GM19043 (cell line): ENCODE measurements at regions not wholly inside any gene's neighbourhood (a gene's known extent, or its start where the extent isn't known, plus 50 kb on each side); places are given as distances from the start of the nearest gene placed in this dataset.

ENCODE experiments used
- ATAC-seq: cut with Tn5 transposase; IDR thresholded peaks from one replicate; pipeline ENCODE4 v1.9.1; 2021; ENCODE audit warnings: low read depth; ENCODE audit not compliant: unreplicated experiment

DNA sequence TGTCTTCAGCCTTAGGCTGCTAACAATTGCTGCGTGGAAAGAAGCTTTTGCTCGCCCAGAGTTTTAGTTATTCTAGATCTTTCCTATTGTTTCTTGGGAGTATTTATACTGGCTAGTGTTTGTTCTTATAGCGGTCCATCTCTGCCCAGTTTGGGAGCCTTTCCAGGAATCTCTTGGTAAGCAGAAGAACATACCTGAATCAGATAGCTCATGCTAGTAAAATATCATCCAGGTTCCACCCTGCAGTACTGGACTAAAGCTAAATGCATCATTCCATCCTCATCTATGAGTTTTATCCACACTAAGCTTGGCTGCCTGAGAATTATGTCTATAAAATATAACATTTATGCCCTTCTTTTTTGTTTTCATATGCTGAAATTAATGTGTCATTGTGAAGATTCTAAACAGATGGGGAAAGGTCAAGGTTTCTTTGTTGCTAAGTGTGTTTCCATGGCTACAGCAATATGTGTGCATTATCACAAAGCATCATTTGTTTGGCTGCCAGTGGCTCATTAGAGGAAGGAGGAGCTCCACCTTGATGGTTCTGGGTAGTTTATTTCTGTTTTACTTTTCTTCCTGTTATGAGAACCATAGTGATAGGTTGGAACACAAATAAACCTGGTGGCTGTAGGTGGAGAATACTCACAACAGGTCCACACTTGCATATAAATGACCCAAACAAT lies 182.8 kb downstream of the PIK3C3 start:
- no peak for ATAC-seq

DNA sequence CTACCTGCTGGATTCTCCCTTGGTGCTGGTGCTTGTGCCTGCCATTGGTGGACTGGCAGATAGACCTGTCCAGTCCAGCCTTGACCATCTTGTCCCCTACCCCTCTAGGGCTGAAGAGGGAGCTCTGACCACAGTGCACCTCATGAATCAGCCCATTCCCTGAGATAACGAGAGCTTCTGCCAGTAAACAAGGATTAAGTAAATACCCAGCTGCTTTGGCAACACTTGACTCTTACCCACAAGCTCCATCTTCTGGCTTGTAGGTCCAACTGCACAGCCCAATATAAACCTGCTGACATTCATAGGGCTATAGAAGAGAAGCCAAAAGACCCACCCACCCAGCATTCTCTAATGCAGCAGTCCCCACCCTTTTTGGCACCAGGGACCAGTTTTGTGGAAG lies 186.4 kb downstream of the PIK3C3 start:
- ATAC-seq: no peak

DNA sequence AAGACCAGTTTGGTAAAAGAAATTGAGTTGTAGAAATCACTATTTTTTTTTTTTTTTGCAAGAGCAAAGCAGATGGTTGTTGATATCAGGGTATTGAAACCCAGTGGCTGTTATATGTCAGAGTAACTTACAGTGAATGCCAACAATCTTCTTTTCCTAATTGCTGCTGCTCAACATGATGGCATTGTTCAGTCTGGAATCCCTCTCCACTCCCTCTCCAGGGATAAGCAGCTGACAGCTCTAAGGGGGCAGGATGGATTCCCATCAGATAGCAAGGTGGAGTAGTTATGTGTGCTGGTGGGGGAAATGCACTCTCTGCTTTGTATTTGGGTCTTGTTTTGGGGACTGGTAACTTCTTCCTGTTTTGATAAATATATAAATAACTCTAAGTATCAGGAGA lies 200.0 kb downstream of the PIK3C3 start:
- no peak for ATAC-seq

DNA sequence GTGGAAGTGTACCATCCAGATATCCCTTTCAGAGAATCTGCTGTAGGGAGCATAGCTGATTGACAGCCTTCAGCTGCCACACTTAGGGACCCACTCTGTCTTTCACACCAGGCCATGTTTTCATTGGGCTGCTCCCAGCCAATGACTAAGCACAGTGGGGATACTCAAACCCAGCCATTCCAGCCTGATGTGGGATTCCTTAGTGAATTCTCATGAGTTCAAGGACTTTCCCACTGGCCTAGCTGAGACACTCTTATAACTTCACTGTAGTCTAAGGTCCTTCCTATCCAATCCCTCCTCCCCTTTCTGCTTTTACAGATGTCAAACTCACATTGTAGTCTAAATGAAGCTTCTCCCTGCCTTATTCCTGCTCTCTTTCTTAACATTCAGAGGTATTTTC lies 201.2 kb downstream of the PIK3C3 start:
- ATAC-seq: no peak

DNA sequence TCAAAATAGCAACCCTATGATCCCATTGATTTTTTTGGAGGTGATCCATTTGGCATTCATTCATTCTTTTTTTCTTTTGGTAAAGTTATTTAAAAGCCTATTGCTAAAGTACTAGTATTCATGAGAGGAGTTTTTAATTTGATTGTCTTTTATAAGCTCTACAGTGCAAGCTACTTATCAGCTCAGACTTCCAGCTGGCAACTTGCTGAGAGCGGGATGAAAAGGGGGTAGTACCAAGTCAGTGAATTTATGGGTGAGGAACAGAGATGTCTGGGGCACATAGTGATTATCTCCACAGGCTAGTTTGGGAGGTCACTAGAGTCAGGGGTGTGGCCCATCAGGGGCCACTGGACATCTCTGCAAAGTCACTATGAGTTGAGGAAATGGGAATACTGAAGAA lies 202.4 kb downstream of the PIK3C3 start:
- no peak for ATAC-seq

DNA sequence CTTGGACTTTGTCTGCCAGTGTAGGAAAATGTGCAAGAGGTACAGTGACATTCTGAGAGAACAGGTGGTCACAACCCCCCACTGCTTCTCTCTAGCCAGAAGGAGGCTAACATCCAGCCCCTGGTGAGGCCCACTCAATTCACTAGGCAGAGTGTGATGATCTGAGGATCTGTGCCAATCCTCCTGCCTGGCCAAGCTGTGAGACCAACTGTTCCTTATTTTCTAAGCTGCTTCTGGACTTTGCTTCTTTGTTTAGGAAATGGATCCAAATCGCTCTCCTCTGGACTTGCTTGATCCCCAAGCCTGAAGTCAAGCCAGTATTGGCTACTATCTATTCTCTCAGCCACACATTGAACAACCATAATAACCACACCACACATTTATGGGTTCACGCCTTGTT lies 202.8 kb downstream of the PIK3C3 start:
- ATAC-seq: no peak

DNA sequence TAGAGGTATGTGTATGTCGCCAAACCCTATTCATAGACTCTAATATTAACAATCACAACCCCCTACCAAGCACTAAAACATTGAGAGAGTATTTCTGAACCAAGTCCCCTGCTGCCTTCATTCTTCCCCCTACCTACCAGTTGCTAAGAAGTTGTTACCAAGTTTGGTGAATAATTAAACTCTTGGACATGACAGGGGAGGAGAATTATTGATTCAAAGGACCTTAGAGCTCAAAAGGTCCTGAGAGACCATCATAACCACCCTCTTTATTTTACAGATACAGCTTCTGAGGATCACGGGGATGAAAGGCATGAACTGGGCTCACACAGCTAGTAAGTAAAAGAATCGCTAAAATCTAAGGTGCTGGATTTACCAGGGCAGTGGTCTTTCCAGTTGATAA lies 204.1 kb downstream of the PIK3C3 start:
- no peak for ATAC-seq

DNA sequence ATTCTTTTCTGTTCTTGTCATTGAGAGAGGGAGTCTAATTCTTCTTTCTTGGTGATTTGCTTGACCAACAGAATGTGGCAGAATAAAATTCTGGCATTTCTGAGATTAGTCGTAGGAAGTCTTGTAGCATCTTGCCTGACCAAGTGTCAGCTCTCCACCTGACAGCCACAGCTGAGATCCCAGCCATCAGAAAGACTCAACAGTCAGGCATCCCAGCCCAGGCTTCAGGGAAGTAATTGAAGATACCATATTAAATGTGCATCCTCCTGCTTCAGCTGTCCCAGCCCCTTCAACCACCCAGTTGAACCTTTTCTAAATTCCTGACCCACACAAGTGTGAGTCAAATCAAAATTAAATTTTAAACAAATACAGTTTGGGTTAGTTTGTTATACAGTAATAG lies 208.3 kb downstream of the PIK3C3 start:
- no peak for ATAC-seq

DNA sequence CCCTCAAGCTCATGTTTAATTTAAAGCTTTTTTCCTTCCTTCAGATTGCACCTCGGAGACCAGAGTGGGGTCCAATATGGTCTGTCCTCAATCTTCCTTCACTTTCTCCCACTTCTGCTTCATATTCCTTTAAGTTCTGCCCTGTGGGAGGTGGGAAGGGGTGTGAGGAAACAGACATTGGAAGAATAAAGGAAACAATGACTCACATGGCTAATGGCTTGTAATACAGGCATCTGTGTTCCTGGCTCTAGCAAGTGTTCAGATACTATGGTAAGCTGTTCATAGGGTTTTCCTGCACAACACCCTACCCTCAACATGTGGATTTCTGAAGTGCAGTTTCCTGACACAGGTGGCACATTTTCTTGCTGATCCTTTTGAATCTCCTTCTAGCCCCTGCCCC lies 209.5 kb downstream of the PIK3C3 start:
- no peak for ATAC-seq

DNA sequence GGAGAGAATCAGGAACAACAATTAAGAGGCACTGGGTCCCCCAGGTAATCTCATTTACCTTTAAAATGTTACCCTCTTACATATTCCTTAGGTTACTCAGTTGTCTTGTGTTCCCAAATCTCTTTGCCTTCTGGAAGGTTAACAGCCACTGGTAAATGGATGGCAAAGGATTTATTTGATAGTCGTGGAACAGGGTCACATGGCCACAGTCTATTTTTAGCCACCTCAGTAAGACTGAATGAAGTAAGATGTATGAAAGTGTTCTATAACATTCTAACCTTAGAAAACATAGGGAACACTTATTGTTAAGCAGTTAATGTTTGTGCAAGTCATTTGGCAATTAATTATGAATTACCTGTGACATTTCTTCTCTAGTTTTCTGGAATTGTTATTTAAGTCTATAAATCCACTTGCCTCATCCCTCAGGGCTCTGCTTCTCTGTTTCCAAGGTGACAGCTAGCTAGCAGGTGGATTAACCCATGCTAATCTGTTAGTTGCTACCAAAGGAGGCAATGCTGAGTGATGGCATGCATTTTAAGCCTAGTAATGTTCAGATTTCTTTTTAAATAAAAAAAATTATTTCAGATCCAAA lies 211.0 kb downstream of the PIK3C3 start:
- no peak for ATAC-seq

DNA sequence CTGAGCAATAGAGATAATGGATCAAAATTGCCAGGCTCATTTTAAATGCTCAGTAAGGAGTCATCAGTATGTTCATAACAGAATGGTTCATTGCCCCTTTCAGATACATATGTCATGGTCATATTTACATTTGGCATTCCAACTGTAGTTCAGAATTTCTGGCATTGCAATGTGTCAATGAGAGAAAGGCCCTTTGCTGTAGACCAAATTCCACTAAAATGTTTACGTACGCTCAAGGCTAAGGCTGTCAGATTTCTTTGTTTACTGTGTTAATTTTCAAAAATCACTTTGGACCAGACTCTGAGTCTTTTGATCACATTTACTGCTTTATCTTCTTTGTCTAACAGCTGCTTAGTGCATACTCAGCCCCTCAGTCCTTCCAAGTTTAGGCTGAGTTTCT lies 213.5 kb downstream of the PIK3C3 start:
- no peak for ATAC-seq

DNA sequence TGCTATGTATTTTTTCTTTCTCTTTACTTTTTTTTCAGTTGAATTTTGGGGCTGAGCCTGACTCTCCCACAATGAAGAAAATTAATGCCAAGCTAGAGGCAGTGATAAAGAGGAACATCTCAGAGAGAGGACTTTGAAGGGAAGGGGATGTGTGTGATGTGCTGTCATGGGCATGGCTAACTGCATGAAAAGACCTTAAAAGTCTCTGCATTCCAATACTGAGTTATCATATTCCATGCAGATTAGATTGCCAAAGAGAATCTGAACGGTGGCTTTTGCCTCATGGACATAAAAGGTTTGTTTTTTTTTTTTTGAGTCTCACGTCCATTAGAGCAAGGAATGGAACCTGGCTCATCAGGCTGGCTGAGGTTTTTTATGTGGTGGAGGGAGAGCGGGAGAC lies 213.9 kb downstream of the PIK3C3 start:
- no peak for ATAC-seq

DNA sequence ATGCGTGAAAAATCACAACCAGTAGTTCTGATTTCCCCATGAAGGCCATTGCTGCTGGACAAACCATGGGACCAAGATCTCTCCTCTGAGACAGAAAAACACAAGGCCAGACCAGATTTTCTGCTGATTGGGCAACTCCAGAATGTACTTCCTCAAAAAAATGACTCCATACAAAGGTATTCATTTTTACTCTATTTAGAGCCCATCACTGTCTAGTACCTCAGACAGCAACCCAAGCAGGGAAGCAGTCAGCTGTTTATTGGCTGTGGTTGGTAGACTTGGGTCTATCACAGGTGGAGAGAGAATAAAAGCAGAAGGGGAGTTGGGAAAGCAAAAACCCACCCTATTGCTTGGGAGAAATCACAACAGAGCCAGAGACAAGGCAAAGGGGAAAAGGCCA lies 219.9 kb downstream of the PIK3C3 start:
- ATAC-seq: no peak

DNA sequence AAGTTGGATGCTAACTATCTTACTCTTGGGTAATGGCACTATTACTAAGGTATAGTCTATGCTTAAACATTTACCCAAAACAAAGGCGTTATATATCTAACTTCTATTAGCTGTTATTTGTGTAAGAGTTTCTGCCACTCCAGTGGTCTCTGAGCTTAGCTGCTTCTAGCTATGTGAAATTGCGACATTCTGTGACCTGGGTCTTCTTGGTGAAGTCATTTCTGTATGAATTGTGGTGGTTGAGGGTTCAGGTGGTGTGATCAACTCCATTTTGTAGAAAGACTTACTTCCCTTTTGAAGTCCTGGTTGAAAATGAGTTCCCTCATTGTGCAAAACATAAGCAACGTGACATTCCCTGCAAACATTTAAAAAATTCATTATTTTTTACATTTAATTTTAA lies 221.6 kb downstream of the PIK3C3 start:
- ATAC-seq: no peak

DNA sequence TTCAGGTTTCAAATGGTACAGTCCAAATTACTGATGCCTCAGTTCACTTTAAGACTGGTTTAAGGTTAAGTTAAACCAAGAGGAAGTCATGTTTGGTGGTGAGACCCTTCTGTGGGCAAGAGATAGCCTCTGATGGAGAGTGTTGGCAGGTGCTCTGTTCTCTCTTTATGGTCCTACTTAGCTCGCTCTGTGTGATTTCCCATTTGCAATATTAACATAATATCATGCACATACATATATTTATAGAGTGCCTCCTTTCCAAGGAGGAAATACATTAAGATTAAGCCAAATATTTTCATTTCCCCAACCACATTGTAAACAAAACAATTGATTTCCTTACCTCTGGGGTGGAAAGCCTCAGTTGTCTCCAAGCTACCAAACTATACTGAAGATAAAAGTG lies 222.4 kb downstream of the PIK3C3 start:
- ATAC-seq: no peak

DNA sequence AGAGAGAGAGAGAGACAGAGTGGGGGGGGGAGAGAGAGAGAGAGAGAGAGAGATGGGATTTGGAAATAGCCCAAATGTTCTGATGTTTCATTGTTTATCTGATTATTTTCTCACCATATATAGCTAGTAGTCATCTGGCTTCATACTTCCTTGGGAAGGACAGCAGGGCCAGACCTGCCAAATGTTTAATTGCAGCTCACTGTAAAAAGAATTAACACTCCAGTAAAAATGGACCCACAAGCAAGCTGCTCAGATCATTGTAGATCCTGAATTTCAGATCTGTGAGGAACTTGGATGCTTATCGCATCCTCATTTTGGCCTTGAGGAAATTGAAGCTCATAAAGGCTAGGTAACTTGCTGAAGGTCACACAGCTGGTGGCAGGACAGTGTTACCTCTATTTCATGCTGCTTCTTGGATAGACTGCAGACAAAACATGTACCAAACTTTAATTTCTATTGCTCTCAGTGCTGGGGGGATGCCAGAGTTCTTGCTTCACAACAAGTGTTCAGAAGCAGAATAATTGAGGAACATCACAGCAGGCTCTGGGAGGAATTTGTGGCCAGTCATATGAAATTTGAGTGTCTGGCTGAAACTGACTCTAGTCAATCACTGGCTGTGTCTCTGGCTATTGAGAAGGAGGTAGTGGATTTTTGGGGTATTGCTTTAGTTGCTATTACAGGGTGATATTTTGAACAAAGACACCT lies 223.5 kb downstream of the PIK3C3 start:
- ATAC-seq: no peak

DNA sequence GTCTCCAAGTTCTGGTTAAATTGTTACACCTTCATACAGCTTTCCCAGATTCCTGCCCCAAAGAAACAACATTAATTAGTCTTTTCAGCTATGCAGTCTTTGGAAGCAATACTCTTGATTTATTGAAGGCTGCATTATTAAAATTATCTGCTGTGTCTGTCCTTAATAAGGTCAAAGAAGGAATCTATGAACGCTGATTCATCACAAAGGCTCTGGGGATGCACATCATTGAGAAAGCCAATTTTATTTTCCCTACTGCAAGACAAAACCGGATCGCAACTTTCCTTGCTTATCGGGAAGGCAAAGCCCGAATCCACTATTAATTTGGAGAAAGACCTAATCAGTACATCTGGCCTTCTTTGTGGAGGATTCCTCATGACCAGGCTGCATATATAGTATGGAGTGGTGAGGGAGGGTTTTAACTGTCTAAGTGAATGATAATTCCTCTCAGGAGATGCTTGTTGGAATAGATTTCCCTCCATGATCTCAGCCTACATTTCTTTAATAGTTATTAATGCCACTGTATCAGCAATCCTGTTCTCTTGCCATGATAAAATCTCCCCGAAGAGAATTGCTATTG lies 224.6 kb downstream of the PIK3C3 start:
- no peak for ATAC-seq

DNA sequence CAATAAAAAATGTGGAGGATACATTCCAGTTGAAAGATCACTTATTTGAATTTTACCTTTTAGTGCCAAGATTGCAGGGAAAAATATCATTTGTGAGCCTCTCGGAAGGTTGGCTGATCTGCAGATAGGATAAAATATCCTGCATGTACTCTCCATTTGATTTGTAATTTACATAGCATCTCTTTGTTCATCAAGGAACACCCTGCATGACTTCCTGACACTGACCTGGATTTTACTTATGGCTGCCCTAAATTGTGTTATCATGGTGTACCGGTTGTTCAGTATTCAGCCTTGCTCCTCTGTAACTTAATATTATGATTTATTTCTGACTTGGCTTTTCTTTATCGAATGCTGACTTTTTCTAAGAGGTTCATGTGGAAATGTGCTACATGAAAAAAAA lies 226.4 kb downstream of the PIK3C3 start:
- no peak for ATAC-seq

DNA sequence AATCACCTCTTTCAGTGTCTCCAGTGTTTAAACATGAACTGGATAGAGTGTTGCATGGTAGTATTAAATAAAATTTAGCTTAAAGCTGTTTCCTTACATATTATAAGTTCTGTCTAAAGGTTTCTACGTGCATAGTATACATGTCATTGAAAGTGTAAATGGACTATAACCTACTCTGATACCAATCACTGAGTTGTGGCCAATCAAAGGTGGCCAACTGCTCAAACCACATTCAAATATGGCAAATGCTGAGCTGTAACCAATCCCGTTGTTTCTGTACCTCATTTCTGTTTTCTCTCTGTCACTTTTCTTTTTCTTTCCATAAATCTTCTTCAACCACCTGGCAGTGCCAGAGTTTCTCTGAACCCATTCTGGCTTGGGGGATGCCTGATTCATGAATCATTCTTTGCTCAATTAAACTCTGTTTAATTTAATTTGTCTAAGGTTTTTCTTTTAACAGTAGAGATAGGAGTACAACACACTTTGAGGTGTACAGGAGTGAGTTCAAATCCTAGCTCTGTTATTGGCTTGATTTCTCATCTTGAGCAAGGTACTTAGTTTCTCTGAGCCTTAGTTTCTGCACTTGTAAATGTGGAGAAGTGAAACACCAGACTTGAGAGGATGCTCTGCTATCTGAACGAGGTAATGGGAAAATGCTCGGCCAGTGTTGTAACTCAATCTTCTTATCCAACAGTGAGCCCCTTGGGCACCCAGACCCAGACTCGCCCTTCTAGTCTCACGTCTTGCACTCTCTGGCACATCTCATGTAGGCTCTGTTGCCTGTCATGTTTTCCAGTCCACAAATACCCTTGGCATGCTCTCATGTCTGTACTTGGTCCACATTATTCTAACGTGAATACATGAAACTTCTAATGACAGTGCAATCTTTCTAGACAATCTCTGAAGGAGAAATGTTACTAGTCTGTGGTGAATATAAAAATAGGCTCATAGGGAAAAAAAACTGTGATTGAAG lies 228.0 kb downstream of the PIK3C3 start:
- ATAC-seq: no peak

DNA sequence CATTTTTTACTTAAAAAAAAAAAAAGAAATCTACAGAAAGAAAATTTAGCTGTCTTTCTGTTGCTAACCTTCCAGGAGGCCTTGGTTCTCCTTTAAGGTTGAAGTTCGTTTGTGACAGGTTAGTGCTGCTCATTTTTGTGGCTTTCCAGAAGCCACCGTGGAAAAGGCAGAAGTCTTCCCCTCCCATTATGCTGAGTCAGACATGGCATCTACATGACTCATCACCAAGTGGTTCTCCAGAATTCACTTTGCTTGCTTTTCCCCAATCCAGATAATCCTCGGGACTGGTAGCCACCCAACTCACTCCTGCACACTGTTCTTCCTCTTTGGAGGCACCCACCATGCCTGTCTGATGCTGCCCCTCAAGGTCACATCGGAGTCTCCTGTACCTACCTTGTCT lies 228.7 kb downstream of the PIK3C3 start:
- no peak for ATAC-seq
